ENCODE measurements at regions not wholly inside any gene's neighbourhood (a gene's known extent, or its start where the extent isn't known, plus 50 kb on each side); places are given as distances from the start of the nearest gene placed in this dataset.
"Not testable (repeated sequence)": the region's sequence is repeated elsewhere in the genome, so short reads cannot be mapped to it uniquely, and the experiment has no call there.

- TF ChIP-seq SUZ12 (IDR thresholded peaks at IDR 0.05; ENCODE audit: extremely low read depth, insufficient read depth, insufficient read length), result no peak
- TF ChIP-seq ZNF274 (IDR thresholded peaks at IDR 0.05; ENCODE audit: low read depth, low read length), result no peak
- no peak for TF ChIP-seq YY1 (IDR thresholded peaks at IDR 0.05; ENCODE audit: insufficient read depth, insufficient read length)
- no peak overlapping the region for H3K9ac ChIP-seq (ENCODE audit: insufficient read length, low read depth)
These were observed 390.9 kb upstream of the SASH1 start for GRCh38 chr6:147951726-147952125.

GRCh38 chr6:147954938-147955337 lies 387.7 kb upstream of the SASH1 start:
- no peaks in the 10 kb centered on the region for H3K36me3 ChIP-seq (ENCODE audit: insufficient read depth, insufficient read length, low read length)
- TF ChIP-seq SUZ12 (IDR thresholded peaks at IDR 0.05; ENCODE audit: extremely low read depth, insufficient read depth, insufficient read length) (no peak), ZNF274 (IDR thresholded peaks at IDR 0.05; ENCODE audit: low read depth, low read length) (no peak), YY1 (IDR thresholded peaks at IDR 0.05; ENCODE audit: insufficient read depth, insufficient read length) (no peak)
- no peak for DNase-seq (ENCODE audit: low read depth, low spot score)
- no peak overlapping the region for H3K9ac ChIP-seq (ENCODE audit: insufficient read length, low read depth)
- no peaks in the 10 kb centered on the region for H3K9me3 ChIP-seq (ENCODE audit: insufficient read depth, low read length)
- H3K4me3 ChIP-seq (ENCODE audit: insufficient read length, low read depth), result no peak overlapping the region
- no peaks in the 10 kb centered on the region for H3K27me3 ChIP-seq (ENCODE audit: insufficient read depth, insufficient read length)
- no peaks in the 10 kb centered on the region for H3K4me1 ChIP-seq (ENCODE audit: insufficient read depth, insufficient read length)

More at GRCh38 chr6:147951726-147952125, 390.9 kb upstream of the SASH1 start:
- Histone ChIP-seq H3K36me3 (ENCODE audit: insufficient read depth, insufficient read length, low read length) (no peaks in the 10 kb centered on the region), H3K27me3 (ENCODE audit: insufficient read depth, insufficient read length) (no peaks in the 10 kb centered on the region), H3K4me3 (ENCODE audit: insufficient read length, low read depth) (no peak overlapping the region), H3K9me3 (ENCODE audit: insufficient read depth, low read length) (no peaks in the 10 kb centered on the region), H3K4me1 (ENCODE audit: insufficient read depth, insufficient read length) (no peaks in the 10 kb centered on the region)
- DNase-seq (ENCODE audit: low read depth, low spot score), result no peak

GRCh38 chr6:147958683-147959082 lies 384.0 kb upstream of the SASH1 start:
- no peak for DNase-seq (ENCODE audit: low read depth, low spot score)
- H3K27me3 ChIP-seq (ENCODE audit: insufficient read depth, insufficient read length), result no peaks in the 10 kb centered on the region
- no peak overlapping the region for H3K9ac ChIP-seq (ENCODE audit: insufficient read length, low read depth)
- TF ChIP-seq SUZ12 (IDR thresholded peaks at IDR 0.05; ENCODE audit: extremely low read depth, insufficient read depth, insufficient read length), result no peak
- TF ChIP-seq YY1 (IDR thresholded peaks at IDR 0.05; ENCODE audit: insufficient read depth, insufficient read length), result no peak
- no peak for TF ChIP-seq ZNF274 (IDR thresholded peaks at IDR 0.05; ENCODE audit: low read depth, low read length)
- no peaks in the 10 kb centered on the region for H3K4me1 ChIP-seq (ENCODE audit: insufficient read depth, insufficient read length)
- H3K36me3 ChIP-seq (ENCODE audit: insufficient read depth, insufficient read length, low read length), result no peaks in the 10 kb centered on the region
- no peak overlapping the region for H3K4me3 ChIP-seq (ENCODE audit: insufficient read length, low read depth)
- no peaks in the 10 kb centered on the region for H3K9me3 ChIP-seq (ENCODE audit: insufficient read depth, low read length)

GRCh38 chr6:147961481-147962141 lies 381.0 kb upstream of the SASH1 start:
- Histone ChIP-seq H3K4me3 (ENCODE audit: insufficient read length, low read depth) (no peak overlapping the region), H3K9ac (ENCODE audit: insufficient read length, low read depth) (no peak overlapping the region), H3K36me3 (ENCODE audit: insufficient read depth, insufficient read length, low read length) (no peaks in the 10 kb centered on the region), H3K27me3 (ENCODE audit: insufficient read depth, insufficient read length) (no peaks in the 10 kb centered on the region), H3K4me1 (ENCODE audit: insufficient read depth, insufficient read length) (no peaks in the 10 kb centered on the region), H3K9me3 (ENCODE audit: insufficient read depth, low read length) (no peaks in the 10 kb centered on the region)
- no peak for DNase-seq (ENCODE audit: low read depth, low spot score)
- TF ChIP-seq YY1 (IDR thresholded peaks at IDR 0.05; ENCODE audit: insufficient read depth, insufficient read length) (no peak), ZNF274 (IDR thresholded peaks at IDR 0.05; ENCODE audit: low read depth, low read length) (no peak), SUZ12 (IDR thresholded peaks at IDR 0.05; ENCODE audit: extremely low read depth, insufficient read depth, insufficient read length) (no peak)

- H3K4me1 ChIP-seq (ENCODE audit: insufficient read depth, insufficient read length); DNase-seq (ENCODE audit: low read depth, low spot score); H3K9me3 ChIP-seq (ENCODE audit: insufficient read depth, low read length); H3K9ac ChIP-seq (ENCODE audit: insufficient read length, low read depth); H3K27me3 ChIP-seq (ENCODE audit: insufficient read depth, insufficient read length); H3K4me3 ChIP-seq (ENCODE audit: insufficient read length, low read depth); H3K36me3 ChIP-seq (ENCODE audit: insufficient read depth, insufficient read length, low read length): not testable (repeated sequence)
These were observed 377.2 kb upstream of the SASH1 start for GRCh38 chr6:147965448-147965847.

GRCh38 chr6:147970970-147971369 lies 371.7 kb upstream of the SASH1 start:
- TF ChIP-seq YY1 (IDR thresholded peaks at IDR 0.05; ENCODE audit: insufficient read depth, insufficient read length), result no peak
- no peak for TF ChIP-seq SUZ12 (IDR thresholded peaks at IDR 0.05; ENCODE audit: extremely low read depth, insufficient read depth, insufficient read length)
- TF ChIP-seq ZNF274 (IDR thresholded peaks at IDR 0.05; ENCODE audit: low read depth, low read length), result no peak
- DNase-seq (ENCODE audit: low read depth, low spot score), result no peak

GRCh38 chr6:147972448-147972847 lies 370.2 kb upstream of the SASH1 start:
- DNase-seq (ENCODE audit: low read depth, low spot score), result no peak
- H3K4me1 ChIP-seq (ENCODE audit: insufficient read depth, insufficient read length), result no peaks in the 10 kb centered on the region
- H3K4me3 ChIP-seq (ENCODE audit: insufficient read length, low read depth), result no peak overlapping the region
- no peak overlapping the region for H3K9ac ChIP-seq (ENCODE audit: insufficient read length, low read depth)
- H3K27me3 ChIP-seq (ENCODE audit: insufficient read depth, insufficient read length), result no peaks in the 10 kb centered on the region
- TF ChIP-seq YY1 (IDR thresholded peaks at IDR 0.05; ENCODE audit: insufficient read depth, insufficient read length) (no peak), ZNF274 (IDR thresholded peaks at IDR 0.05; ENCODE audit: low read depth, low read length) (no peak), SUZ12 (IDR thresholded peaks at IDR 0.05; ENCODE audit: extremely low read depth, insufficient read depth, insufficient read length) (no peak)
- H3K36me3 ChIP-seq (ENCODE audit: insufficient read depth, insufficient read length, low read length), result no peaks in the 10 kb centered on the region
- no peaks in the 10 kb centered on the region for H3K9me3 ChIP-seq (ENCODE audit: insufficient read depth, low read length)

More at GRCh38 chr6:147970970-147971369, 371.7 kb upstream of the SASH1 start:
- Histone ChIP-seq H3K4me3 (ENCODE audit: insufficient read length, low read depth) (no peak overlapping the region), H3K9me3 (ENCODE audit: insufficient read depth, low read length) (no peaks in the 10 kb centered on the region), H3K4me1 (ENCODE audit: insufficient read depth, insufficient read length) (no peaks in the 10 kb centered on the region), H3K36me3 (ENCODE audit: insufficient read depth, insufficient read length, low read length) (no peaks in the 10 kb centered on the region), H3K27me3 (ENCODE audit: insufficient read depth, insufficient read length) (no peaks in the 10 kb centered on the region), H3K9ac (ENCODE audit: insufficient read length, low read depth) (no peak overlapping the region)

All from NT2/D1 (cell line).